Left lung (tissue), 4 donors: ENCODE measurements at regions not wholly inside any gene's neighbourhood (a gene's known extent, or its start where the extent isn't known, plus 50 kb on each side); places are given as distances from the start of the nearest gene placed in this dataset.

Source experiments
- ATAC-seq: fragments of 200-7000 bp; cut with Tn5 transposase; one replicate; pipeline ENCODE4 v1.9.1; 2020; ENCODE audit warnings: moderate library complexity
- DNase-seq, 4 donors: peaks; one replicate each; pipeline ENCODE4 v3.0.0-alpha.2; 2013 to 2020
- H3K27ac ChIP-seq, 2 donors: fragments of 200-600 bp; sonication (generic) in 1 of 2; one replicate each; pipeline versions ENCODE4 v1.5.0 to v1.8.0; 2020 to 2021
- H3K27me3 ChIP-seq, 2 donors: fragments of 200-600 bp; sonication (generic) in 1 of 2; one replicate each; pipeline versions ENCODE4 v1.5.0 to v1.8.0; 2020 to 2021
- H3K36me3 ChIP-seq, 2 donors: fragments of 200-600 bp; sonication (generic) in 1 of 2; one replicate each; pipeline versions ENCODE4 v1.5.0 to v1.8.0; 2020 to 2021
- H3K4me1 ChIP-seq, 2 donors: fragments of 200-600 bp; one replicate each; pipeline ENCODE4 v1.8.0; 2021
- H3K4me3 ChIP-seq, 2 donors: fragments of 200-600 bp; sonication (generic) in 1 of 2; one replicate each; pipeline versions ENCODE4 v1.5.0 to v1.8.0; 2020 to 2021; ENCODE audit warnings: mild to moderate bottlenecking in 1 of 2
- H3K9me3 ChIP-seq, 2 donors: fragments of 200-600 bp; sonication (generic) in 1 of 2; one replicate each; pipeline versions ENCODE4 v1.5.0 to v1.8.0; 2020 to 2021
- intact Hi-C, 2 donors: fragments of 100-400 bp; cut with DNase I; formaldehyde crosslinking; loops; one replicate each; pipeline versions ENCODE4 v1.11.2 to v1.14.2; 2022
- TF ChIP-seq, protein P1 (sequence below), 2 donors: fragments of 200-600 bp; sonication (generic) in 1 of 2; IDR thresholded peaks; one replicate each; pipeline versions ENCODE4 v1.5.0 to v1.8.0; 2021; ENCODE audit warnings: antibody characterized with exemption in 2 of 2
- donor health status: DM: no; HTN: yes; CAD: no.
- donor health status: DM: no; HTN: no; CAD: no.

GRCh38 chr5:123856766-123857165 lies 344.8 kb downstream of the CSNK1G3 start:
- Histone ChIP-seq H3K4me1 (no peaks in the 10 kb centered on the region), H3K27ac (no peak overlapping the region), H3K36me3 (no peaks in the 10 kb centered on the region), H3K27me3 (no peaks in the 10 kb centered on the region), H3K9me3 (peaks cover 0 to 4% of the 10 kb centered on the region in 2 donors), H3K4me3 (no peak overlapping the region)
- ATAC-seq (no peak), DNase-seq (peak in 1 of 4 donors; percentile 45)
- intact Hi-C loops, result no loop called here
- TF ChIP-seq, protein P1, sequence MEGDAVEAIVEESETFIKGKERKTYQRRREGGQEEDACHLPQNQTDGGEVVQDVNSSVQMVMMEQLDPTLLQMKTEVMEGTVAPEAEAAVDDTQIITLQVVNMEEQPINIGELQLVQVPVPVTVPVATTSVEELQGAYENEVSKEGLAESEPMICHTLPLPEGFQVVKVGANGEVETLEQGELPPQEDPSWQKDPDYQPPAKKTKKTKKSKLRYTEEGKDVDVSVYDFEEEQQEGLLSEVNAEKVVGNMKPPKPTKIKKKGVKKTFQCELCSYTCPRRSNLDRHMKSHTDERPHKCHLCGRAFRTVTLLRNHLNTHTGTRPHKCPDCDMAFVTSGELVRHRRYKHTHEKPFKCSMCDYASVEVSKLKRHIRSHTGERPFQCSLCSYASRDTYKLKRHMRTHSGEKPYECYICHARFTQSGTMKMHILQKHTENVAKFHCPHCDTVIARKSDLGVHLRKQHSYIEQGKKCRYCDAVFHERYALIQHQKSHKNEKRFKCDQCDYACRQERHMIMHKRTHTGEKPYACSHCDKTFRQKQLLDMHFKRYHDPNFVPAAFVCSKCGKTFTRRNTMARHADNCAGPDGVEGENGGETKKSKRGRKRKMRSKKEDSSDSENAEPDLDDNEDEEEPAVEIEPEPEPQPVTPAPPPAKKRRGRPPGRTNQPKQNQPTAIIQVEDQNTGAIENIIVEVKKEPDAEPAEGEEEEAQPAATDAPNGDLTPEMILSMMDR (IDR thresholded peaks at IDR 0.05), result no peak

- H3K27ac ChIP-seq, result no peak overlapping the region
- H3K27me3 ChIP-seq, result no peaks in the 10 kb centered on the region
- no peaks in the 10 kb centered on the region for H3K36me3 ChIP-seq
- no peaks in the 10 kb centered on the region for H3K4me1 ChIP-seq
- TF ChIP-seq, protein P1 (IDR thresholded peaks at IDR 0.05), result no peak
- no peak overlapping the region for H3K4me3 ChIP-seq
- ATAC-seq (no peak), DNase-seq (no peak)
- intact Hi-C loops, result no loop called here
- H3K9me3 ChIP-seq, result peaks cover 0 to 9% of the 10 kb centered on the region in 2 donors
Observed at GRCh38 chr5:123855609-123856008, 343.6 kb downstream of the CSNK1G3 start.

DNA sequence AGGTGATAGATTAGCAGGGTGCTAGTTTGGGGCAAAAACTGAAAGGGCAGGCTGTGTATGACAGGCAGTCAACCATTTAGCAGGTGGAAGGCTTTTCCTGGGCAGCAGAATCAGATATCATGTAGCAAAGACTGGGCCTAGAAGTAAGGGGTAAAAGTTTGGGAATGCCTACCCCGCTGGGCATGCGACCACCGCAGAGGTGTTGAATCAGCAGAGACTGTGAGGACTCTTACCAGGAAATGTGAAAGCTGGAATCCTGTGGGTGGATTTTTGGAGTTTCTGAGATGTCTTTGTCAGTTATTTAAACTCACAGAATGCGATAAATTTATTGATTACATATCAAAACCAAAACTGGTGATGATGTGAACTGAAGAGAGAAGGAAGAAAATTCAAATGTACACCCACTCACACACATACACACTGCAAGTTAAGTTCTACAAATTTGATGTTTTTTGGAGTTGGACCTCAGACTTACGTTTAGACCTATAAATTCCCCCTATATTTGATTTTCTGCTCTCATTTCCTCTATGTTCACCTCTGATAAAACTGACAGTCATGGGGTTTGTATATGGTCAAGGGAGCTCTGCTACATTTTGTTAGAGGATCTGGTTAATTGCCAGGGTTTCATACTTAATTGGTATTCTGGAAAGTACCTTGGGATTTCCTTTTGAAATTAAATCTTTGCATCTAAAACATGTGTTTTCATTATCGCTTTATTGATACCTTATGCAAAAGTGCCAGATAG lies 333.6 kb downstream of the CSNK1G3 start:
- H3K4me3 ChIP-seq, result no peak overlapping the region
- ATAC-seq (no peak), DNase-seq (no peak)
- no peaks in the 10 kb centered on the region for H3K4me1 ChIP-seq
- peaks cover 0 to 4% of the 10 kb centered on the region in 2 donors for H3K9me3 ChIP-seq
- intact Hi-C loops, result no loop called here
- H3K27ac ChIP-seq, result no peak overlapping the region
- H3K27me3 ChIP-seq, result no peaks in the 10 kb centered on the region
- TF ChIP-seq, protein P1 (IDR thresholded peaks at IDR 0.05), result no peak
- no peaks in the 10 kb centered on the region for H3K36me3 ChIP-seq

GRCh38 chr5:123844873-123845272 lies 332.9 kb downstream of the CSNK1G3 start:
- Histone ChIP-seq H3K27ac (no peak overlapping the region), H3K9me3 (peaks cover 0 to 4% of the 10 kb centered on the region in 2 donors), H3K4me3 (no peak overlapping the region), H3K36me3 (no peaks in the 10 kb centered on the region), H3K27me3 (no peaks in the 10 kb centered on the region), H3K4me1 (no peaks in the 10 kb centered on the region)
- ATAC-seq, result no peak
- DNase-seq, result peak in 1 of 4 donors; percentile 30
- TF ChIP-seq, protein P1 (IDR thresholded peaks at IDR 0.05), result no peak
- intact Hi-C loops, result no loop called here

DNA sequence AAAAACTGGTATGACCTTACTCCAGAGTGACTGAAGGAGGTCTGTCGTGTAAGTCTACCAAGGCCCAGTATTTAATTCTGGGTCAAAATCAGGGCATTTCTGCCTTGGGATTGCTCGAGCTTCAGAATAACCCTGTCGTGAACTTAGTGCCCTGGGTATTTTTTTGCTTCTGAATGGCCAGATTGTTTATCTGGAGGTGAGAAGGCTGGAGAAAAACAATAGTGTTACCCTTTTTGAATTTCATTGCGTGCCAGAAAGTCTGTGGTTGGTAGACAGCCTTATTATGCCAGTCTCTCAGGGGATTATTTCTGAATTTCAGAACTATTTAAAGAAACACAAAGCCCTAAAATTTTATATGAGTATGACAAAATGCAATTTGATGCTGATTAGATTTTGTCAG lies 323.4 kb downstream of the CSNK1G3 start:
- no peak for ATAC-seq
- no peak overlapping the region for H3K27ac ChIP-seq
- no peaks in the 10 kb centered on the region for H3K27me3 ChIP-seq
- no peaks in the 10 kb centered on the region for H3K36me3 ChIP-seq
- intact Hi-C loops, result no loop called here
- TF ChIP-seq, protein P1 (IDR thresholded peaks at IDR 0.05), result no peak
- H3K4me1 ChIP-seq, result no peaks in the 10 kb centered on the region
- H3K4me3 ChIP-seq, result no peak overlapping the region
- peaks cover 0 to 8% of the 10 kb centered on the region in 2 donors for H3K9me3 ChIP-seq
- no peak for DNase-seq
